Right lobe of liver (tissue), 4 donors: ENCODE measurements at regions not wholly inside any gene's neighbourhood (a gene's known extent, or its start where the extent isn't known, plus 50 kb on each side); places are given as distances from the start of the nearest gene placed in this dataset.

Experiments
- CTCF ChIP-seq, 4 donors: fragments of 200-600 bp in 3 of 4; fragments of 450-650 bp in 1 of 4; IDR thresholded peaks; one replicate each; pipeline versions ENCODE4 v1.5.1 to v1.8.0; 2016 to 2022; ENCODE audit warnings: antibody characterized with exemption in 4 of 4, mild to moderate bottlenecking in 2 of 4
- POLR2A ChIP-seq: fragments of 450-650 bp; IDR thresholded peaks from one replicate; pipeline ENCODE4 v1.6.1; 2017; ENCODE audit warnings: antibody characterized with exemption, mild to moderate bottlenecking
- donor health status: DM: no; HTN: no; CAD: no.
- donor health status: DM: no; HTN: no; CAD: no.
- donor health status: DM: no; HTN: yes; CAD: no.

DNA sequence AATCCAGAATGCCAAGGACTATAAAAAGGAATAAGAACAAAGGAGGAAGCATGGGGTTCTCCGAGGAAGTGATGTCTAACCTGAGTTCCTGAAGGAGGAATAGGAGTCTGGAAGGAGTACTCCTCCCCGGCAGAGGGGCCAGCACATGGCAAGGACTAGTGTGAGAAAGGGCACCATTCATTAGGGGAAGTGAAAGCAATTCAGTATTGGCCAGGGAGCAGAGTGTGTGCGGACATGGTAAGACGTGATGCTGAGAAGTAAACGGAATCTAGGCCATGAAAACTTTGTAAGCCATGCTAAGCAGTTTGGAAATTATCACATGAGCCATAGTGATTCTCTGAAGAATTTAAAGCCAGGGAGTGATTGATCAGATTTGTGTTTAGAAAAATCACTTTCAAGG is 218.9 kb upstream of the PRDM1 start:
- TF ChIP-seq CTCF (IDR thresholded peaks at IDR 0.05) (no peak), POLR2A (no peak)
